ENCODE measurements at regions not wholly inside any gene's neighbourhood (a gene's known extent, or its start where the extent isn't known, plus 50 kb on each side); places are given as distances from the start of the nearest gene placed in this dataset.

- DNase-seq = no peak
These were observed 235.2 kb downstream of the DTHD1 start for GRCh38 chr4:36516522-36517095.

DNA sequence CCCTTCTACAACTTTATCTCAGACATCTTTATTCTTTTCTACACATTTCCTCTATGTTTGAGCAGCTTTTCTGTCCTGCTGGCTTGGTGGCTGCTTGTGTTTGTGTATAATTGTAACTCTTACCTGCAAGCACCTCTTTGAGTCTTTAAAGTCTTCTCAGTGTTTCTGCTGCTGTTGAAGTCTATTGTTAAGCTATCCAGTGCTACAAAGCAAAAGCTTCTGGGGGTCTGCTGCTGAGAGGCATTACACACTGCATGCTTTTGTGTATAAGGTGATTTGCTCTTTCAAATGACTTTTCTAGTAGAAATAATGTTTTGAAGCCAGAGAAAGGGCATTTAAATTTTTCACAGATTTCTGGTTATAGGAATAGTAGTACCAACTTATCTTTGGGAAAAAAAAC, 241.8 kb downstream of the DTHD1 start:
- intact Hi-C loops (cut with DNase I, micrococcal nuclease) = no loop called here
- Histone ChIP-seq H3K27me3 (ENCODE audit: control insufficient read depth in 1 of 2, insufficient read depth in 2 of 2, low read length in 2 of 2) (no peaks in the 10 kb centered on the region), H3K4me1 (ENCODE audit: insufficient read depth, low read length) (no peaks in the 10 kb centered on the region), H3K9me3 (ENCODE audit: control insufficient read depth in 1 of 2, insufficient read depth in 1 of 2, low read length in 2 of 2) (peaks cover 0 to 3% of the 10 kb centered on the region in 2 experiments), H3K36me3 (ENCODE audit: insufficient read depth, low read length) (no peaks in the 10 kb centered on the region), H3K27ac (ENCODE audit: low read depth in 1 of 2, low read length in 2 of 2) (no peak overlapping the region), H3K4me3 (ENCODE audit: low read length) (no peak overlapping the region)
- H3K36me3 Mint-ChIP-seq (ENCODE audit: low read depth) = no peaks in the 10 kb centered on the region
- ChIA-PET CTCF (no interaction called here), POLR2A (no interaction called here)
- no peaks in the 10 kb centered on the region for H3K27me3 Mint-ChIP-seq
- DNase-seq (no peak), ATAC-seq (ENCODE audit: poor library complexity) (no peak)
- H3K4me1 Mint-ChIP-seq (ENCODE audit: low read depth) = no peaks in the 10 kb centered on the region
- H3K4me3 Mint-ChIP-seq = no peak overlapping the region
- H3K9me3 Mint-ChIP-seq = peaks cover 7% of the 10 kb centered on the region
- TF ChIP-seq CTCF (IDR thresholded peaks at IDR 0.05) = no peak
- no peak overlapping the region for H3K27ac Mint-ChIP-seq

More at GRCh38 chr4:36516522-36517095, 235.2 kb downstream of the DTHD1 start:
- ChIA-PET POLR2A (no interaction called here), CTCF (no interaction called here)
- ATAC-seq (ENCODE audit: poor library complexity) = no peak
- Mint-ChIP-seq H3K27me3 (peaks cover 9% of the 10 kb centered on the region), H3K36me3 (ENCODE audit: low read depth) (no peaks in the 10 kb centered on the region), H3K9me3 (peaks cover 2% of the 10 kb centered on the region), H3K4me1 (ENCODE audit: low read depth) (no peaks in the 10 kb centered on the region), H3K27ac (no peak overlapping the region), H3K4me3 (no peak overlapping the region)
- Histone ChIP-seq H3K27ac (ENCODE audit: low read depth in 1 of 2, low read length in 2 of 2) (no peak overlapping the region), H3K27me3 (ENCODE audit: control insufficient read depth in 1 of 2, insufficient read depth in 2 of 2, low read length in 2 of 2) (no peaks in the 10 kb centered on the region), H3K4me1 (ENCODE audit: insufficient read depth, low read length) (no peaks in the 10 kb centered on the region), H3K4me3 (ENCODE audit: low read length) (no peak overlapping the region), H3K36me3 (ENCODE audit: insufficient read depth, low read length) (no peaks in the 10 kb centered on the region), H3K9me3 (ENCODE audit: control insufficient read depth in 1 of 2, insufficient read depth in 1 of 2, low read length in 2 of 2) (peaks cover 0 to 3% of the 10 kb centered on the region in 2 experiments)
- no peak for TF ChIP-seq CTCF (IDR thresholded peaks at IDR 0.05)
- intact Hi-C loops (cut with DNase I, micrococcal nuclease) = no loop called here

GRCh38 chr4:36532670-36533379, 251.4 kb downstream of the DTHD1 start:
- no peak overlapping the region for H3K27ac ChIP-seq (ENCODE audit: low read depth in 1 of 2, low read length in 2 of 2)
- H3K27ac Mint-ChIP-seq = no peak overlapping the region
- no peak for ATAC-seq (ENCODE audit: poor library complexity)
- CTCF ChIA-PET = no interaction called here
- no peak for TF ChIP-seq CTCF (IDR thresholded peaks at IDR 0.05)
- no peak for DNase-seq
- H3K27me3 Mint-ChIP-seq = no peaks in the 10 kb centered on the region
- intact Hi-C loops (cut with DNase I, micrococcal nuclease) = no loop called here
- no peak overlapping the region for H3K4me3 Mint-ChIP-seq
- no peak overlapping the region for H3K4me3 ChIP-seq (ENCODE audit: low read length)
- peaks cover 0 to 7% of the 10 kb centered on the region in 2 experiments for H3K9me3 ChIP-seq (ENCODE audit: control insufficient read depth in 1 of 2, insufficient read depth in 1 of 2, low read length in 2 of 2)
- no peaks in the 10 kb centered on the region for H3K4me1 ChIP-seq (ENCODE audit: insufficient read depth, low read length)
- no peaks in the 10 kb centered on the region for H3K4me1 Mint-ChIP-seq (ENCODE audit: low read depth)
- H3K36me3 ChIP-seq (ENCODE audit: insufficient read depth, low read length) = no peaks in the 10 kb centered on the region
- POLR2A ChIA-PET = no interaction called here
- H3K9me3 Mint-ChIP-seq = peaks cover 4% of the 10 kb centered on the region
- no peaks in the 10 kb centered on the region for H3K27me3 ChIP-seq (ENCODE audit: control insufficient read depth in 1 of 2, insufficient read depth in 2 of 2, low read length in 2 of 2)
- no peaks in the 10 kb centered on the region for H3K36me3 Mint-ChIP-seq (ENCODE audit: low read depth)

All from CD4-positive, alpha-beta T cell (primary cell).